Loucy (cell line): ENCODE measurements at regions not wholly inside any gene's neighbourhood (a gene's known extent, or its start where the extent isn't known, plus 50 kb on each side); places are given as distances from the start of the nearest gene placed in this dataset.

Experiments
- H2AFZ ChIP-seq: fragments of 200-600 bp; sonication (generic); 2 replicates; pipeline ENCODE4 v1.6.0; 2016; ENCODE audit warnings: antibody characterized with exemption, mild to moderate bottlenecking, low read length, moderate library complexity
- H3F3A ChIP-seq: fragments of 200-600 bp; 2 replicates; pipeline ENCODE4 v1.6.0; 2016; ENCODE audit warnings: antibody characterized with exemption, low read depth, mild to moderate bottlenecking
- H3K27me3 ChIP-seq: fragments of 200-600 bp; sonication (generic); 2 replicates; pipeline ENCODE4 v1.6.1; 2014; ENCODE audit warnings: low read length, mild to moderate bottlenecking; ENCODE audit not compliant: insufficient read depth, poor library complexity, severe bottlenecking
- H3K36me3 ChIP-seq: fragments of 200-600 bp; sonication (generic); 2 replicates; pipeline ENCODE4 v1.6.1; 2016; ENCODE audit warnings: low read length; ENCODE audit not compliant: insufficient read depth
- H3K4me1 ChIP-seq: fragments of 200-600 bp; sonication (generic); 2 replicates; pipeline ENCODE4 v1.5.1; 2014; ENCODE audit warnings: low read length, mild to moderate bottlenecking; ENCODE audit not compliant: insufficient read depth, poor library complexity, severe bottlenecking
- H3K4me2 ChIP-seq: fragments of 200-600 bp; sonication (generic); 2 replicates; pipeline ENCODE4 v1.6.0; 2014; ENCODE audit warnings: antibody characterized with exemption, low read length, low read depth, mild to moderate bottlenecking; ENCODE audit not compliant: poor library complexity, severe bottlenecking
- H3K4me3 ChIP-seq: fragments of 200-600 bp; sonication (generic); 2 replicates; pipeline ENCODE4 v1.5.1; 2014; ENCODE audit warnings: low read length, mild to moderate bottlenecking, mixed read lengths; ENCODE audit not compliant: poor library complexity, severe bottlenecking
- H3K79me2 ChIP-seq: fragments of 200-600 bp; sonication (generic); 2 replicates; pipeline ENCODE4 v1.6.1; 2014; ENCODE audit warnings: low read length; ENCODE audit not compliant: insufficient read depth
- H3K9ac ChIP-seq: fragments of 200-600 bp; sonication (generic); 2 replicates; pipeline ENCODE4 v1.6.0; 2014; ENCODE audit warnings: mild to moderate bottlenecking, low read depth, low read length, moderate library complexity; ENCODE audit not compliant: poor library complexity, severe bottlenecking
- H3K9me2 ChIP-seq: fragments of 200-600 bp; sonication (generic); replicated peaks from 2 replicates; pipeline ENCODE4 v1.6.1; 2016; ENCODE audit warnings: low read depth, low read length, mixed read lengths
- H3K9me3 ChIP-seq: fragments of 200-600 bp; sonication (generic); 2 replicates; pipeline ENCODE4 v1.6.1; 2014; ENCODE audit warnings: mild to moderate bottlenecking, antibody characterized with exemption, low read length, low read depth; ENCODE audit not compliant: insufficient read depth
- H4K20me1 ChIP-seq: fragments of 200-600 bp; sonication (generic); 2 replicates; pipeline ENCODE4 v1.6.0; 2014; ENCODE audit warnings: antibody characterized with exemption, low read length, mild to moderate bottlenecking; ENCODE audit not compliant: insufficient read depth, poor library complexity, severe bottlenecking
- EZH2phosphoT487 ChIP-seq: fragments of 200-600 bp; IDR thresholded peaks from 2 replicates; pipeline ENCODE4 v1.6.1; 2018; ENCODE audit warnings: antibody characterized with exemption, mild to moderate bottlenecking, moderate library complexity, borderline replicate concordance
- TF ChIP-seq, protein P1 (sequence below): fragments of 200-600 bp; sonication (generic); conservative IDR thresholded peaks from 2 replicates; pipeline ENCODE4 v1.5.1; 2014; ENCODE audit warnings: mild to moderate bottlenecking, antibody characterized with exemption, low read length

DNA sequence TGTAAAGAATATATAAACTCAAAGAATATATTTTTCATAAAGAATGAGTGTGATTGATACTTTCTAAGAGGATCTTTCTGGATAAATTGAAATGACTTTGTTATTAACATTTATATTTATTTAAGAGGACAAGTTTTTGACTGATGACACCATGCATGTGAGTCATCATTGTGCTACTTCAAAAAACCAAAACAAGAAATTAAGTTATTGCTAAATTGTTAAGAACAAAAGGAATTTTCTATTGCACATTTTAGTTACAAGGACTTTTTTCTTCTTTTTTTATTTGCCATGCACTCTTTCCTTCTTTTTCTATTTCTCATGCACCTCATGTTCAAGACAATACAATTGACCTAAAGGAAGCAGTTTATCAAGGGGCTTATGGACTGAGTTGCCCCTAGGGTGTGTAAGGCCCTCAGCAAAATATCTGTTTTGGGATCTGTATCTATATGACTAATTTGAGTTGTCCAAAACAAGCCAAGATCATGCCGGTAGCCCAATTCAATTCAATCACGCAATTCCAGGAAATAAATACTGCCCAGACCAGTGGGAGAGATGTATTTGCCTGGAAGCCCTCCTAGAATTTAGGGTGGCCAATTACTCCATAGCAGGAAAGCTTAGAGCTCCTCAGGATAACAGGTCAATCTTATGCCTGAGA lies 654.3 kb downstream of the METTL4 start:
- no peaks in the 10 kb centered on the region for H3K4me1 ChIP-seq

DNA sequence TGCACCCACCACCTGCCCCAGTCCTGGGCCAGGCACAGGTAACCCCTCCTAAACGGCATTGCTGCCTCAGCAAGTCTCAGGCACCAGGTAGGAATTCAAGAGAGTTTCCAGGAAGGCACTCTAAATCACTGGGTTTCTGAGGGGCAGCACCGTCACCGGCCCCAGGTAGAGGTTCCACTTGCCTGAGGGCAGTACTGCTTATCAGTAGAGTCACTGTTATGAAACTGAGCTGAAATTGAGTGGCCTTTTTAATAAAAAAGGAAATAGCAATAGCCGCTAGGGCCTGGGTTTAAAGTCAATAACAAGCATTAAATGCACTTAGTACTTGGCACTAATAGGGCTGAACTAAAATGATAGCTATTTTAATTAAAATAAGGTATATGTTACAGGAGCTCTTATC lies 653.7 kb downstream of the METTL4 start:
- Histone ChIP-seq H3K4me1 (no peaks in the 10 kb centered on the region), H3K9me3 (peaks cover 8% of the 10 kb centered on the region; the same call in 1 of the 2 replicates), H3K9me2 (no peaks in the 10 kb centered on the region), H3K4me3 (no peak overlapping the region), H2AFZ (no peak overlapping the region), H3K4me2 (no peak overlapping the region), H3K9ac (no peak overlapping the region), H3K79me2 (no peaks in the 10 kb centered on the region), H4K20me1 (no peaks in the 10 kb centered on the region), H3K36me3 (no peaks in the 10 kb centered on the region), H3F3A (no peaks in the 10 kb centered on the region), H3K27me3 (no peaks in the 10 kb centered on the region)
- TF ChIP-seq, protein P1, sequence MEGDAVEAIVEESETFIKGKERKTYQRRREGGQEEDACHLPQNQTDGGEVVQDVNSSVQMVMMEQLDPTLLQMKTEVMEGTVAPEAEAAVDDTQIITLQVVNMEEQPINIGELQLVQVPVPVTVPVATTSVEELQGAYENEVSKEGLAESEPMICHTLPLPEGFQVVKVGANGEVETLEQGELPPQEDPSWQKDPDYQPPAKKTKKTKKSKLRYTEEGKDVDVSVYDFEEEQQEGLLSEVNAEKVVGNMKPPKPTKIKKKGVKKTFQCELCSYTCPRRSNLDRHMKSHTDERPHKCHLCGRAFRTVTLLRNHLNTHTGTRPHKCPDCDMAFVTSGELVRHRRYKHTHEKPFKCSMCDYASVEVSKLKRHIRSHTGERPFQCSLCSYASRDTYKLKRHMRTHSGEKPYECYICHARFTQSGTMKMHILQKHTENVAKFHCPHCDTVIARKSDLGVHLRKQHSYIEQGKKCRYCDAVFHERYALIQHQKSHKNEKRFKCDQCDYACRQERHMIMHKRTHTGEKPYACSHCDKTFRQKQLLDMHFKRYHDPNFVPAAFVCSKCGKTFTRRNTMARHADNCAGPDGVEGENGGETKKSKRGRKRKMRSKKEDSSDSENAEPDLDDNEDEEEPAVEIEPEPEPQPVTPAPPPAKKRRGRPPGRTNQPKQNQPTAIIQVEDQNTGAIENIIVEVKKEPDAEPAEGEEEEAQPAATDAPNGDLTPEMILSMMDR: no peak
- TF ChIP-seq EZH2phosphoT487: no peak

More for the DNA sequence above, 654.3 kb downstream of the METTL4 start:
- no peaks in the 10 kb centered on the region for H3F3A ChIP-seq
- H3K79me2 ChIP-seq: no peaks in the 10 kb centered on the region
- H3K9me2 ChIP-seq: no peaks in the 10 kb centered on the region
- no peaks in the 10 kb centered on the region for H3K36me3 ChIP-seq
- no peak overlapping the region for H3K4me2 ChIP-seq
- no peak for TF ChIP-seq EZH2phosphoT487
- TF ChIP-seq, protein P1: no peak
- H3K9ac ChIP-seq: no peak overlapping the region
- peaks cover 8% of the 10 kb centered on the region; the same call in 1 of the 2 replicates for H3K9me3 ChIP-seq
- no peaks in the 10 kb centered on the region for H4K20me1 ChIP-seq
- no peak overlapping the region for H3K4me3 ChIP-seq
- no peaks in the 10 kb centered on the region for H3K27me3 ChIP-seq
- no peak overlapping the region for H2AFZ ChIP-seq

DNA sequence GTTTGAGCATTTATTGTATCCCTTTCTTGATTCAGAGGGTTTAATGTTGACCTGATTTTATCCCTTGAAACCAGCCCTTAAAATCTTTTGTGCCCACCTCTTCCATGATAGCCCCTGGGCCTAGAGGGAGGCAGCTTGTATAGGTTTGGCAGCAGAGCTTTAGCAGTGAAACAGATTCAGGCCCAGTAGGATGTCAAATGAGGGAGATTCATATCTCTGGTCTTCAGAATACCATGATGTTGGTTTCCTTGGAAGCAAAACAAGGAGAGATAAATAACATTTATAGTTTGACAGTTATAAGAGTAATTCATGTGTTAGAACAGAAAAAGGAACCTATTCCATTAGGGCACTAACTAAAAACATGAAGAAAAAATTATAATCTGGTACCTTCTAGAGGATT lies 649.2 kb downstream of the METTL4 start:
- no peak overlapping the region for H3K4me2 ChIP-seq
- no peaks in the 10 kb centered on the region for H3K9me2 ChIP-seq
- H3K4me1 ChIP-seq: no peaks in the 10 kb centered on the region
- no peaks in the 10 kb centered on the region for H3K9me3 ChIP-seq
- no peak overlapping the region for H3K4me3 ChIP-seq
- H2AFZ ChIP-seq: no peak overlapping the region
- H3K9ac ChIP-seq: no peak overlapping the region
- no peaks in the 10 kb centered on the region for H3K36me3 ChIP-seq
- H3K79me2 ChIP-seq: no peaks in the 10 kb centered on the region
- H4K20me1 ChIP-seq: no peaks in the 10 kb centered on the region
- H3K27me3 ChIP-seq: no peaks in the 10 kb centered on the region
- TF ChIP-seq, protein P1: no peak
- TF ChIP-seq EZH2phosphoT487: no peak
- H3F3A ChIP-seq: no peaks in the 10 kb centered on the region
